ENCODE measurements at regions not wholly inside any gene's neighbourhood (a gene's known extent, or its start where the extent isn't known, plus 50 kb on each side); places are given as distances from the start of the nearest gene placed in this dataset.
"Not testable (repeated sequence)": the region's sequence is repeated elsewhere in the genome, so short reads cannot be mapped to it uniquely, and the experiment has no call there.

GRCh38 chr9:26129217-26129616 lies 451.0 kb upstream of the TUSC1 start:
- DNase-seq (ENCODE audit: low spot score) (no peak), ATAC-seq (ENCODE audit: low read depth) (no peak)
- H3K27me3 ChIP-seq (ENCODE audit: insufficient read depth, poor library complexity, severe bottlenecking): no peaks in the 10 kb centered on the region
- no peak overlapping the region for H3K27ac ChIP-seq (ENCODE audit: poor library complexity, severe bottlenecking)
- TF ChIP-seq, protein P1, sequence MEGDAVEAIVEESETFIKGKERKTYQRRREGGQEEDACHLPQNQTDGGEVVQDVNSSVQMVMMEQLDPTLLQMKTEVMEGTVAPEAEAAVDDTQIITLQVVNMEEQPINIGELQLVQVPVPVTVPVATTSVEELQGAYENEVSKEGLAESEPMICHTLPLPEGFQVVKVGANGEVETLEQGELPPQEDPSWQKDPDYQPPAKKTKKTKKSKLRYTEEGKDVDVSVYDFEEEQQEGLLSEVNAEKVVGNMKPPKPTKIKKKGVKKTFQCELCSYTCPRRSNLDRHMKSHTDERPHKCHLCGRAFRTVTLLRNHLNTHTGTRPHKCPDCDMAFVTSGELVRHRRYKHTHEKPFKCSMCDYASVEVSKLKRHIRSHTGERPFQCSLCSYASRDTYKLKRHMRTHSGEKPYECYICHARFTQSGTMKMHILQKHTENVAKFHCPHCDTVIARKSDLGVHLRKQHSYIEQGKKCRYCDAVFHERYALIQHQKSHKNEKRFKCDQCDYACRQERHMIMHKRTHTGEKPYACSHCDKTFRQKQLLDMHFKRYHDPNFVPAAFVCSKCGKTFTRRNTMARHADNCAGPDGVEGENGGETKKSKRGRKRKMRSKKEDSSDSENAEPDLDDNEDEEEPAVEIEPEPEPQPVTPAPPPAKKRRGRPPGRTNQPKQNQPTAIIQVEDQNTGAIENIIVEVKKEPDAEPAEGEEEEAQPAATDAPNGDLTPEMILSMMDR (IDR thresholded peaks at IDR 0.05; ENCODE audit: poor library complexity, severe bottlenecking): no peak
- no peaks in the 10 kb centered on the region for H3K36me3 ChIP-seq (ENCODE audit: low read depth)
- no peak overlapping the region for H3K4me3 ChIP-seq (ENCODE audit: severe bottlenecking)
- no peaks in the 10 kb centered on the region for H3K9me3 ChIP-seq (ENCODE audit: severe bottlenecking)
- H3K4me1 ChIP-seq (ENCODE audit: insufficient read depth, poor library complexity, severe bottlenecking): no peaks in the 10 kb centered on the region

GRCh38 chr9:26125693-26126092 lies 447.4 kb upstream of the TUSC1 start:
- no peak for ATAC-seq (ENCODE audit: low read depth)
- no peaks in the 10 kb centered on the region for H3K27me3 ChIP-seq (ENCODE audit: insufficient read depth, poor library complexity, severe bottlenecking)
- H3K9me3 ChIP-seq (ENCODE audit: severe bottlenecking): no peaks in the 10 kb centered on the region
- no peak overlapping the region for H3K4me3 ChIP-seq (ENCODE audit: severe bottlenecking)
- TF ChIP-seq, protein P1 (IDR thresholded peaks at IDR 0.05; ENCODE audit: poor library complexity, severe bottlenecking): no peak
- H3K36me3 ChIP-seq (ENCODE audit: low read depth): no peaks in the 10 kb centered on the region
- no peak for DNase-seq (ENCODE audit: low spot score)
- H3K4me1 ChIP-seq (ENCODE audit: insufficient read depth, poor library complexity, severe bottlenecking): no peaks in the 10 kb centered on the region
- no peak overlapping the region for H3K27ac ChIP-seq (ENCODE audit: poor library complexity, severe bottlenecking)

DNA sequence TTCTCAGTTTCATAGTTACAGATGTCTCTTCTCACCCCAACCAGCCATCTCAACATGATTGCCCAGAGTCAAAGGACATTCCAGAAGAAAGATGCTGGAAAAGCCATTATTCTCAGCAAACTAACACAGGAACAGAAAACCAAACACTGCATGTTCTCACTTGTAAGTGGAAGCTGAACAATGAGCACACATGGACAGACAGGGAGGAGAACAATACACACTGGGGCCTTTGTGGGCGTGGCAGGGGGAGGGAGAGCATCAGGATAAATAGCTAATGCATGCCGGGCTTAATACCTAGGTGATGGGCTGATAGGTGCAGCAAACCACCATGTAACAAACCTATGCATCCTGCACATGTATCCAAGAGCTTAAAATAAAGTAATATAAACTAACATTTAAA lies 437.8 kb upstream of the TUSC1 start:
- not testable (repeated sequence) for H3K9me3 ChIP-seq (ENCODE audit: severe bottlenecking)

DNA sequence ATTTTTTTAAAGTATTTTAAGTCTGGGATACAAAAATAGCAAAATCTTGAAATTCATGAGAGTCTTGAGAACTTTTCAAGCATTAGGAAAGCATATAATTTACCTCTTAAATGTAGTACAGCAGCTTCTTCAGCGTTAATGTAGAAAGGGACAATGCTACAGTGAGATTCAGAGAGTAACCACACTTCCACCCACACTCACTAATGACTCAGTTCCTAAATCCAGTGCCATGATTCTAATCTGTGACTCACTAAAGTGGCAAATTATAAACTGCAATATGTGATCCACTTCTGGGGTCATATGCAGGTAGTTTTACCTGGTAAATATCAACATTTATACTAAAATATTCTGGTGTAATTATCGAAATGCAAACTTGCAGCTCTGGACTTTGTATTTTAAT lies 434.5 kb upstream of the TUSC1 start:
- DNase-seq (ENCODE audit: low spot score) (no peak), ATAC-seq (ENCODE audit: low read depth) (no peak)
- H3K4me1 ChIP-seq (ENCODE audit: insufficient read depth, poor library complexity, severe bottlenecking): no peaks in the 10 kb centered on the region
- H3K27me3 ChIP-seq (ENCODE audit: insufficient read depth, poor library complexity, severe bottlenecking): no peaks in the 10 kb centered on the region
- TF ChIP-seq, protein P1 (IDR thresholded peaks at IDR 0.05; ENCODE audit: poor library complexity, severe bottlenecking): no peak
- no peak overlapping the region for H3K27ac ChIP-seq (ENCODE audit: poor library complexity, severe bottlenecking)
- no peaks in the 10 kb centered on the region for H3K36me3 ChIP-seq (ENCODE audit: low read depth)
- H3K4me3 ChIP-seq (ENCODE audit: severe bottlenecking): no peak overlapping the region
- no peaks in the 10 kb centered on the region for H3K9me3 ChIP-seq (ENCODE audit: severe bottlenecking)

More for the DNA sequence above, 437.8 kb upstream of the TUSC1 start:
- DNase-seq (ENCODE audit: low spot score); H3K27me3 ChIP-seq (ENCODE audit: insufficient read depth, poor library complexity, severe bottlenecking); H3K36me3 ChIP-seq (ENCODE audit: low read depth); H3K27ac ChIP-seq (ENCODE audit: poor library complexity, severe bottlenecking); ATAC-seq (ENCODE audit: low read depth); H3K4me3 ChIP-seq (ENCODE audit: severe bottlenecking); H3K4me1 ChIP-seq (ENCODE audit: insufficient read depth, poor library complexity, severe bottlenecking): not testable (repeated sequence)

- H3K27me3 ChIP-seq (ENCODE audit: insufficient read depth, poor library complexity, severe bottlenecking): no peaks in the 10 kb centered on the region
- H3K36me3 ChIP-seq (ENCODE audit: low read depth): no peaks in the 10 kb centered on the region
- H3K27ac ChIP-seq (ENCODE audit: poor library complexity, severe bottlenecking): no peak overlapping the region
- H3K4me3 ChIP-seq (ENCODE audit: severe bottlenecking): no peak overlapping the region
- H3K4me1 ChIP-seq (ENCODE audit: insufficient read depth, poor library complexity, severe bottlenecking): peaks cover 3% of the 10 kb centered on the region
- no peak for ATAC-seq (ENCODE audit: low read depth)
- H3K9me3 ChIP-seq (ENCODE audit: severe bottlenecking): no peaks in the 10 kb centered on the region
- TF ChIP-seq, protein P1 (IDR thresholded peaks at IDR 0.05; ENCODE audit: poor library complexity, severe bottlenecking): no peak
- no peak for DNase-seq (ENCODE audit: low spot score)
Measured at GRCh38 chr9:26086396-26086795, 408.2 kb upstream of the TUSC1 start.

Measured in RWPE2 (cell line).